PC-9 (cell line): ENCODE measurements at regions not wholly inside any gene's neighbourhood (a gene's known extent, or its start where the extent isn't known, plus 50 kb on each side); places are given as distances from the start of the nearest gene placed in this dataset.
A peak's percentile ranks its signal among the peaks of the same experiment; 100 is the strongest.

Experiments
- BruUV-seq: library from RNA; stranded (reverse); fragments of 400-500 nt; replicated peaks from 2 replicates; lab custom pipeline; 2021; lab: Mats Ljungman, UMichigan
- CTCF ChIA-PET: fragments of 300-600 bp; sonication (Branson Sonifier 250); formaldehyde crosslinking; loops from one replicate; lab custom pipeline; 2022; ENCODE audit warnings: antibody characterized with exemption; lab: Charles Lee
- POLR2A ChIA-PET: fragments of 300-600 bp; sonication (Branson Sonifier 250); formaldehyde crosslinking; loops from one replicate; lab custom pipeline; 2022; ENCODE audit warnings: antibody characterized with exemption; ENCODE audit not compliant: unreplicated experiment; lab: Charles Lee
- DNase-seq, 2 experiments: peaks; one replicate each; pipeline versions ENCODE4 v3.0.0 to v3.0.0-alpha.2; 2015 to 2022; ENCODE audit warnings: mixed read lengths in 1 of 2
- H2AFZ ChIP-seq: fragments of 200-600 bp; sonication (generic); 2 replicates; pipeline ENCODE4 v1.8.1; 2017; ENCODE audit warnings: antibody characterized with exemption
- H3F3A ChIP-seq: fragments of 200-600 bp; sonication (generic); 2 replicates; pipeline ENCODE4 v1.8.1; 2017; ENCODE audit warnings: antibody characterized with exemption, mild to moderate bottlenecking, low read depth; ENCODE audit not compliant: insufficient read depth
- H3K27ac ChIP-seq: fragments of 200-600 bp; sonication (generic); 2 replicates; pipeline ENCODE4 v1.6.1; 2016; ENCODE audit warnings: mixed run types
- H3K27me3 ChIP-seq: fragments of 200-600 bp; sonication (generic); 2 replicates; pipeline ENCODE4 v1.6.1; 2016; ENCODE audit warnings: low read depth, mixed run types; ENCODE audit not compliant: insufficient read depth
- H3K36me3 ChIP-seq: fragments of 200-600 bp; sonication (generic); 2 replicates; pipeline ENCODE4 v1.6.1; 2016; ENCODE audit warnings: low read depth, mixed run types
- H3K4me1 ChIP-seq: fragments of 200-600 bp; sonication (generic); replicated peaks from 2 replicates; pipeline ENCODE4 v1.6.1; 2016; ENCODE audit warnings: mixed run types; ENCODE audit not compliant: insufficient read depth
- H3K4me2 ChIP-seq: fragments of 200-600 bp; sonication (generic); 2 replicates; pipeline ENCODE4 v1.6.1; 2017; ENCODE audit warnings: mixed run types
- H3K4me3 ChIP-seq: fragments of 200-600 bp; sonication (generic); 2 replicates; pipeline ENCODE4 v1.6.1; 2016; ENCODE audit warnings: mixed run types
- H3K79me2 ChIP-seq: fragments of 200-600 bp; sonication (generic); 2 replicates; pipeline ENCODE4 v1.6.1; 2017; ENCODE audit warnings: low read depth, mixed run types
- H3K9me2 ChIP-seq: fragments of 200-600 bp; sonication (generic); 2 replicates; pipeline ENCODE4 v1.8.1; 2017; ENCODE audit warnings: mild to moderate bottlenecking; ENCODE audit not compliant: insufficient read depth
- H3K9me3 ChIP-seq: fragments of 200-600 bp; sonication (generic); 2 replicates; pipeline ENCODE4 v1.8.1; 2016; ENCODE audit warnings: low read depth; ENCODE audit not compliant: insufficient read depth
- H4K20me1 ChIP-seq: fragments of 200-600 bp; sonication (generic); 2 replicates; pipeline ENCODE4 v1.8.1; 2017; ENCODE audit not compliant: insufficient read depth
- CTCF ChIP-seq: fragments of 200-600 bp; sonication (generic); conservative IDR thresholded peaks from 2 replicates; pipeline ENCODE4 v1.6.1; 2017; ENCODE audit warnings: mixed run types, antibody characterized with exemption, mild to moderate bottlenecking, moderate library complexity
- EZH2 ChIP-seq: fragments of 200-600 bp; sonication (generic); IDR thresholded peaks from 2 replicates; pipeline ENCODE4 v1.8.0; 2017; ENCODE audit warnings: antibody characterized with exemption, low read depth
- intact Hi-C: fragments of 100-400 bp; cut with micrococcal nuclease; formaldehyde crosslinking; loops from one replicate; pipeline ENCODE4 v1.10.0; 2022; ENCODE audit not compliant: unreplicated experiment

GRCh38 chr12:89895591-89895990 lies 187.0 kb upstream of the ATP2B1 start:
- no peaks in the 10 kb centered on the region for H3K79me2 ChIP-seq
- TF ChIP-seq EZH2 (no peak), CTCF (no peak)
- H2AFZ ChIP-seq = no peak overlapping the region
- no peaks in the 10 kb centered on the region for H4K20me1 ChIP-seq
- no peak overlapping the region for H3K4me3 ChIP-seq
- no peaks in the 10 kb centered on the region for H3K27me3 ChIP-seq
- no peak overlapping the region for H3K4me2 ChIP-seq
- peaks cover 8% of the 10 kb centered on the region; the same call in 1 of the 2 replicates for H3F3A ChIP-seq
- intact Hi-C loops = no loop called here
- peaks cover 6% of the 10 kb centered on the region; the same call in 1 of the 2 replicates for H3K9me3 ChIP-seq
- H3K27ac ChIP-seq = no peak overlapping the region
- no peaks in the 10 kb centered on the region for H3K9me2 ChIP-seq
- no peak for DNase-seq
- POLR2A ChIA-PET = no interaction called here
- CTCF ChIA-PET = no interaction called here
- H3K36me3 ChIP-seq = no peaks in the 10 kb centered on the region
- no TSS peak for BruUV-seq
- H3K4me1 ChIP-seq = peaks cover 19% of the 10 kb centered on the region

GRCh38 chr12:89895101-89895500 lies 186.5 kb upstream of the ATP2B1 start:
- intact Hi-C loops = no loop called here
- Histone ChIP-seq H3K36me3 (no peaks in the 10 kb centered on the region), H3K9me3 (peaks cover 6% of the 10 kb centered on the region; the same call in 1 of the 2 replicates), H3K79me2 (no peaks in the 10 kb centered on the region), H2AFZ (no peak overlapping the region; the same call in 1 of the 2 replicates), H3K27me3 (no peaks in the 10 kb centered on the region), H4K20me1 (no peaks in the 10 kb centered on the region), H3K4me2 (0 out of 2 replicates have a peak overlapping the region, but pooled peaks have one; percentile 8), H3F3A (peaks cover 8% of the 10 kb centered on the region; the same call in 1 of the 2 replicates), H3K27ac (peak overlapping the region; percentile 80), H3K9me2 (no peaks in the 10 kb centered on the region), H3K4me1 (peaks cover 19% of the 10 kb centered on the region), H3K4me3 (no peak overlapping the region)
- POLR2A ChIA-PET = no interaction called here
- CTCF ChIA-PET = no interaction called here
- no TSS peak for BruUV-seq
- DNase-seq = no peak
- TF ChIP-seq CTCF (no peak), EZH2 (no peak)

- Histone ChIP-seq H3K27me3 (no peaks in the 10 kb centered on the region), H3K36me3 (no peaks in the 10 kb centered on the region), H3K4me1 (peaks cover 19% of the 10 kb centered on the region), H3K4me2 (peak overlapping the region; percentile 8; the same call in 1 of the 2 replicates), H3K4me3 (no peak overlapping the region), H2AFZ (no peak overlapping the region; the same call in 1 of the 2 replicates), H4K20me1 (no peaks in the 10 kb centered on the region), H3K9me2 (no peaks in the 10 kb centered on the region), H3K27ac (peak overlapping the region; percentile 80), H3F3A (peaks cover 8% of the 10 kb centered on the region; the same call in 1 of the 2 replicates), H3K79me2 (no peaks in the 10 kb centered on the region), H3K9me3 (peaks cover 11% of the 10 kb centered on the region; the same call in 1 of the 2 replicates)
- BruUV-seq = no TSS peak
- DNase-seq = peak in 1 of 2 experiments; percentile 52
- TF ChIP-seq CTCF = no peak
- no peak for TF ChIP-seq EZH2
- intact Hi-C loops = no loop called here
- ChIA-PET CTCF (no interaction called here), POLR2A (no interaction called here)
Observed at GRCh38 chr12:89893972-89894706, 185.5 kb upstream of the ATP2B1 start.
